Endothelial cell of umbilical vein (primary cell): ENCODE measurements at regions not wholly inside any gene's neighbourhood (a gene's known extent, or its start where the extent isn't known, plus 50 kb on each side); places are given as distances from the start of the nearest gene placed in this dataset.

Source experiments
- BruUV-seq: library from RNA; stranded (reverse); fragments of 400-500 nt; replicated peaks from 2 replicates; lab custom pipeline; 2021; lab: Mats Ljungman, UMichigan
- CTCF ChIA-PET: fragments of 300-600, 350-600 bp; sonication (Branson Sonifier 250); formaldehyde crosslinking; loops from one replicate; lab custom pipeline; 2021; ENCODE audit warnings: antibody characterized with exemption, inconsistent platforms; lab: Charles Lee
- POLR2A ChIA-PET: fragments of 300-600, 350-600 bp; sonication (Branson Sonifier 250); formaldehyde crosslinking; loops from one replicate; lab custom pipeline; 2021; ENCODE audit warnings: antibody characterized with exemption, inconsistent platforms; lab: Charles Lee
- DNase-seq: peaks from one replicate; pipeline ENCODE4 v3.0.0-alpha.2; 2011; ENCODE audit warnings: low read depth, low spot score
- FAIRE-seq: peaks from 2 replicates; lab custom pipeline; 2011; peaks lifted over from hg19 to GRCh38; lab: Jason Lieb, UNC
- H2AFZ ChIP-seq: 2 replicates; pipeline ENCODE4 v1.6.0; 2012; ENCODE audit warnings: low read depth, low read length, control low read depth, inconsistent platforms
- H3K27ac ChIP-seq: 2 replicates; pipeline ENCODE4 v1.5.1; 2011; ENCODE audit warnings: low read depth, mild to moderate bottlenecking, control low read depth, low read length, moderate library complexity; ENCODE audit not compliant: insufficient read depth
- H3K27me3 ChIP-seq, 2 experiments: 2 replicates each; pipeline versions ENCODE4 v1.6.0 to v1.6.1; 2011; ENCODE audit warnings: low read length in 2 of 2, mixed read lengths in 1 of 2; ENCODE audit not compliant: control insufficient read depth in 2 of 2, insufficient read depth in 2 of 2
- H3K36me3 ChIP-seq, 2 experiments: 2 replicates in 1 of 2; 3 replicates in 1 of 2; pipeline ENCODE4 v1.5.1; 2011; ENCODE audit warnings: low read length in 2 of 2, mild to moderate bottlenecking in 1 of 2, moderate library complexity in 1 of 2; ENCODE audit not compliant: control insufficient read depth in 2 of 2, insufficient read depth in 2 of 2; ENCODE audit errors: extremely low read depth in 1 of 2
- H3K4me1 ChIP-seq: 3 replicates; pipeline ENCODE4 v1.5.1; 2011; ENCODE audit warnings: mild to moderate bottlenecking, low read length; ENCODE audit not compliant: control insufficient read depth, insufficient read depth; ENCODE audit errors: extremely low read depth
- H3K4me2 ChIP-seq: 2 replicates; pipeline ENCODE4 v1.6.1; 2011; ENCODE audit warnings: low read length, control low read depth, mixed read lengths; ENCODE audit not compliant: insufficient read depth
- H3K4me3 ChIP-seq, 3 experiments: fragments of 200-600 bp in 1 of 3; sonication (generic), shearing (Covaris generic) in 1 of 3; replicated peaks in 1 of 3; 2 replicates each; pipeline ENCODE4 v1.5.1; 2011 to 2016; ENCODE audit warnings: control low read depth in 3 of 3, low read length in 3 of 3, mild to moderate bottlenecking in 2 of 3, inconsistent platforms in 1 of 3, low read depth in 1 of 3, moderate library complexity in 1 of 3; ENCODE audit not compliant: insufficient read depth in 1 of 3
- H3K79me2 ChIP-seq: 2 replicates; pipeline ENCODE4 v1.6.0; 2012; ENCODE audit warnings: low read length, inconsistent platforms; ENCODE audit not compliant: control insufficient read depth, insufficient read depth
- H3K9ac ChIP-seq: replicated peaks from 2 replicates; pipeline ENCODE3; 2011; ENCODE audit warnings: low read length, control low read depth; ENCODE audit not compliant: insufficient read depth; ENCODE audit errors: extremely low read depth
- H3K9me1 ChIP-seq: replicated peaks from 3 replicates; pipeline ENCODE4 v1.6.0; 2011; ENCODE audit warnings: mild to moderate bottlenecking, low read length; ENCODE audit not compliant: control insufficient read depth, insufficient read depth; ENCODE audit errors: extremely low read depth
- H3K9me3 ChIP-seq: replicated peaks from 2 replicates; pipeline ENCODE4 v1.5.1; 2012; ENCODE audit warnings: low read length, inconsistent platforms; ENCODE audit not compliant: control insufficient read depth, insufficient read depth
- H4K20me1 ChIP-seq: replicated peaks from 2 replicates; pipeline ENCODE3; 2011; ENCODE audit warnings: mild to moderate bottlenecking, low read length; ENCODE audit not compliant: control insufficient read depth, insufficient read depth; ENCODE audit errors: extremely low read depth
- CTCF ChIP-seq, 2 donors: IDR thresholded peaks; 1 replicate in 1 of 2; 2 replicates in 1 of 2; pipeline ENCODE4 v1.5.1; 2011; ENCODE audit warnings: low read length in 2 of 2, mild to moderate bottlenecking in 2 of 2, moderate library complexity in 2 of 2, control low read depth in 1 of 2, inconsistent platforms in 1 of 2, low read depth in 1 of 2; ENCODE audit not compliant: insufficient read depth in 1 of 2; ENCODE audit errors: extremely low read depth in 1 of 2
- EZH2 ChIP-seq: IDR thresholded peaks from 2 replicates; pipeline ENCODE4 v1.6.1; 2012; ENCODE audit warnings: borderline replicate concordance, low read depth, mild to moderate bottlenecking, moderate library complexity, low read length, inconsistent platforms; ENCODE audit not compliant: severe bottlenecking
- JUN ChIP-seq: IDR thresholded peaks from 2 replicates; pipeline ENCODE4 v1.6.1; 2011; ENCODE audit warnings: borderline replicate concordance, low read depth; ENCODE audit not compliant: insufficient read length, insufficient read depth
- POLR2A ChIP-seq: IDR thresholded peaks from 2 replicates; pipeline ENCODE4 v1.6.1; 2012; ENCODE audit warnings: low read depth, mild to moderate bottlenecking, control low read depth, low read length
- POLR2AphosphoS5 ChIP-seq: IDR thresholded peaks from 2 replicates; pipeline ENCODE4 v1.6.1; 2012; ENCODE audit warnings: low read depth, mild to moderate bottlenecking, control low read depth, low read length, moderate library complexity; ENCODE audit not compliant: insufficient read depth
- dilution Hi-C: fragments of 300-500 bp; cut with MboI; formaldehyde crosslinking; loops from one replicate; pipeline ENCODE4 v1.15.0; 2019; ENCODE audit warnings: low sequenced_read_pairs; ENCODE audit not compliant: extremely low pct_ligation_motif_present
- intact Hi-C: fragments of 100-400 bp; cut with micrococcal nuclease; formaldehyde crosslinking; loops from one replicate; pipeline ENCODE4 v1.10.0; 2022

- dilution Hi-C loops = no loop called here
- no peak for FAIRE-seq
- no peak overlapping the region for H3K9ac ChIP-seq
These were observed 81.7 kb upstream of the PGBD5 start for GRCh38 chr1:230507666-230508402.

More at GRCh38 chr1:230507666-230508402, 81.7 kb upstream of the PGBD5 start:
- Histone ChIP-seq H3K27ac (no peak overlapping the region), H3K27me3 (no peaks in the 10 kb centered on the region), H2AFZ (no peak overlapping the region), H4K20me1 (no peaks in the 10 kb centered on the region), H3K9me3 (no peaks in the 10 kb centered on the region), H3K79me2 (no peaks in the 10 kb centered on the region), H3K4me2 (no peak overlapping the region), H3K4me1 (no peaks in the 10 kb centered on the region), H3K36me3 (no peaks in the 10 kb centered on the region), H3K9me1 (no peaks in the 10 kb centered on the region), H3K4me3 (no peak overlapping the region)
- POLR2A ChIA-PET = no interaction called here
- CTCF ChIA-PET = no interaction called here
- BruUV-seq = no TSS peak
- no peak for TF ChIP-seq CTCF (IDR thresholded peaks at IDR 0.05; ENCODE audit: extremely low read depth in 1 of 2, insufficient read depth in 1 of 2, low read depth in 1 of 2, low read length in 2 of 2)
- TF ChIP-seq POLR2A = no peak
- no peak for TF ChIP-seq EZH2
- no peak for TF ChIP-seq POLR2AphosphoS5
- no peak for TF ChIP-seq JUN
- intact Hi-C loops = no loop called here
- no peak for DNase-seq
